GM23338 (cell line): ENCODE measurements at regions not wholly inside any gene's neighbourhood (a gene's known extent, or its start where the extent isn't known, plus 50 kb on each side); places are given as distances from the start of the nearest gene placed in this dataset.

Experiments used
- ATAC-seq: fragments of 200-7000 bp; cut with Tn5 transposase; 3 replicates; pipeline ENCODE4 v1.9.1; 2020
- DNase-seq: peaks from one replicate; pipeline ENCODE4 v3.0.0-alpha.2; 2015; ENCODE audit warnings: low spot score
- H2AFZ ChIP-seq: fragments of 200-600 bp; sonication (generic); 2 replicates; pipeline ENCODE4 v1.8.0; 2016; ENCODE audit warnings: antibody characterized with exemption, mild to moderate bottlenecking, moderate library complexity
- H3F3A ChIP-seq: fragments of 200-600 bp; sonication (generic); replicated peaks from 2 replicates; pipeline ENCODE4 v1.8.0; 2017; ENCODE audit warnings: antibody characterized with exemption, mixed run types, low read depth
- H3K27ac ChIP-seq: fragments of 200-600 bp; sonication (generic); 2 replicates; pipeline ENCODE4 v1.6.1; 2016; ENCODE audit warnings: low read depth
- H3K27me3 ChIP-seq: fragments of 200-600 bp; sonication (generic); 2 replicates; pipeline ENCODE4 v1.8.0; 2016; ENCODE audit warnings: mild to moderate bottlenecking, mixed run types, moderate library complexity; ENCODE audit not compliant: insufficient read depth
- H3K36me3 ChIP-seq: fragments of 200-600 bp; sonication (generic); 2 replicates; pipeline ENCODE4 v1.8.0; 2016; ENCODE audit warnings: mild to moderate bottlenecking; ENCODE audit not compliant: insufficient read depth
- H3K4me1 ChIP-seq: fragments of 200-600 bp; sonication (generic); 2 replicates; pipeline ENCODE4 v1.8.0; 2016; ENCODE audit warnings: mild to moderate bottlenecking, moderate library complexity; ENCODE audit not compliant: insufficient read depth
- H3K4me2 ChIP-seq: fragments of 200-600 bp; sonication (generic); 2 replicates; pipeline ENCODE4 v1.7.1; 2017; ENCODE audit warnings: mixed run types
- H3K4me3 ChIP-seq: fragments of 200-600 bp; sonication (generic); 2 replicates; pipeline ENCODE4 v1.6.1; 2016; ENCODE audit warnings: mixed run types
- H3K79me2 ChIP-seq: fragments of 200-600 bp; sonication (generic); replicated peaks from 2 replicates; pipeline ENCODE4 v1.8.0; 2017; ENCODE audit warnings: mild to moderate bottlenecking; ENCODE audit not compliant: insufficient read depth
- H3K9me2 ChIP-seq: fragments of 200-600 bp; sonication (generic); 2 replicates; pipeline ENCODE4 v1.8.0; 2017; ENCODE audit not compliant: insufficient read depth
- H4K20me1 ChIP-seq: fragments of 200-600 bp; sonication (generic); replicated peaks from 2 replicates; pipeline ENCODE4 v1.8.0; 2017; ENCODE audit warnings: mild to moderate bottlenecking; ENCODE audit not compliant: insufficient read depth
- H3K27ac Mint-ChIP-seq: 2 replicates; pipeline ENCODE4 v1.8.0; 2020; ENCODE audit warnings: inconsistent platforms, mild to moderate bottlenecking, moderate library complexity, mixed read lengths
- H3K27me3 Mint-ChIP-seq: 3 replicates; pipeline ENCODE4 v1.8.0; 2022; ENCODE audit warnings: low read depth, mild to moderate bottlenecking, moderate library complexity, mixed read lengths, inconsistent platforms; ENCODE audit not compliant: insufficient read depth, poor library complexity
- H3K36me3 Mint-ChIP-seq: 3 replicates; pipeline ENCODE4 v1.8.0; 2021; ENCODE audit warnings: low read depth, mild to moderate bottlenecking, inconsistent platforms, moderate library complexity, mixed read lengths
- H3K4me1 Mint-ChIP-seq: 3 replicates; pipeline ENCODE4 v1.8.0; 2020; ENCODE audit warnings: mild to moderate bottlenecking, inconsistent platforms, mixed read lengths
- H3K4me3 Mint-ChIP-seq: 3 replicates; pipeline ENCODE4 v1.8.0; 2021; ENCODE audit warnings: moderate library complexity, mild to moderate bottlenecking, inconsistent platforms, mixed read lengths
- H3K9me3 Mint-ChIP-seq: 3 replicates; pipeline ENCODE4 v1.8.0; 2020; ENCODE audit warnings: moderate library complexity, mild to moderate bottlenecking, inconsistent platforms, mixed read lengths
- CREB1 ChIP-seq: fragments of 250-450 bp; sonication (Bioruptor Pico); IDR thresholded peaks from 2 replicates; pipeline ENCODE4 v1.5.0; 2020; ENCODE audit warnings: low read depth, mild to moderate bottlenecking, moderate library complexity
- EZH2 ChIP-seq: fragments of 200-600 bp; sonication (generic); IDR thresholded peaks from one replicate; pipeline ENCODE4 v1.8.0; 2017; ENCODE audit warnings: antibody characterized with exemption, mild to moderate bottlenecking, low read depth; ENCODE audit not compliant: unreplicated experiment
- EZH2phosphoT487 ChIP-seq: fragments of 200-600 bp; sonication (generic); IDR thresholded peaks from one replicate; pipeline ENCODE4 v1.8.1; 2018; ENCODE audit warnings: antibody characterized with exemption; ENCODE audit not compliant: unreplicated experiment
- JUNB ChIP-seq: IDR thresholded peaks from one replicate; pipeline ENCODE4 v1.6.1; 2016; ENCODE audit warnings: antibody characterized with exemption; ENCODE audit not compliant: unreplicated experiment
- NANOG ChIP-seq: IDR thresholded peaks from 2 replicates; pipeline ENCODE4 v1.6.1; 2016; ENCODE audit warnings: antibody characterized with exemption, borderline replicate concordance
- STAT1 ChIP-seq: IDR thresholded peaks from one replicate; pipeline ENCODE4 v1.6.1; 2016; ENCODE audit warnings: antibody characterized with exemption; ENCODE audit not compliant: unreplicated experiment
- ZNF331 ChIP-seq: fragments of 250-450 bp; sonication (Bioruptor Pico); IDR thresholded peaks from 2 replicates; pipeline ENCODE4 v1.5.0; 2020; ENCODE audit warnings: low read depth, mild to moderate bottlenecking, moderate library complexity
- ZNF462 ChIP-seq: fragments of 250-450 bp; sonication (Bioruptor Pico); IDR thresholded peaks from 2 replicates; pipeline ENCODE4 v1.5.0; 2020; ENCODE audit warnings: mild to moderate bottlenecking, moderate library complexity
- TF ChIP-seq, protein P1 (sequence below), 2 experiments: fragments of 200-600 bp in 1 of 2; sonication (generic) in 1 of 2; conservative IDR thresholded peaks; 2 replicates each; pipeline versions ENCODE4 v1.5.1 to v1.6.1; 2016 to 2017; ENCODE audit warnings: antibody characterized with exemption in 2 of 2, low read depth in 2 of 2, mild to moderate bottlenecking in 2 of 2, moderate library complexity in 1 of 2

DNA sequence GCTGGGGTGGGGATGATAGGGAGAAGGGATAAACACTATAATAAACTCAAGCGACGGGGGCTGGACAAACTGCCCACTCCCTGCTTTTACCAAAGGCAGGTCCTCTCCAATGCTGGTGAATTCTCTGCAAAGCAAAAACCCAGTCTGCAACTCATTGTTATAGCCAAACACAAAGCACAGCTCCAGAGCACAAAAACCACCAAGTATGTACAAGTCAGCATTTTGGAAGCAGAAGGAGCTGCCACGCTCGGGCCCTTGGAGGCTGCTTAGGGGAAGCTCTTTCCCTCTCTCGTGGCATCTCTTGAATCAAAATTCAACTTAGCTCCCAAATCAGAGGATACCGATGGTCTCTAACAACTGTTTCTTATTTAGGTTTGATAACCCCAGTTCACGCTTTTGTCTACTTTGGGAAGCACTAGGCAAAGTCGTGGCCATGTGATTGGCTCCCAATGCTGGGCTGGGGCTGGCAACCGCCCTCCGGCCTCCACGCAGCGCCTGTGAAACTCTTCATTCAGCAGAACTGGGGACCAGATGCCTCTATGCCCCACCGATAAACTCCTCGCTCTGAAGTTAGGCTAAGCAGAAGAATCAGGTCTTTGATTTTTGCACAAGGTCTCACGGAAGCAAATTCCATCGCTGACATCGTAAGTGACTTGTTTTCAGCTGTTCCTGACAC lies 158.5 kb upstream of the FOXN3 start (continued):
- TF ChIP-seq ZNF462 (no peak), NANOG (no peak), CREB1 (no peak)

- H3K36me3 ChIP-seq = no peaks in the 10 kb centered on the region
- no peak overlapping the region for H3K4me3 ChIP-seq
- no peak overlapping the region for H3K27ac Mint-ChIP-seq
- H3K27ac ChIP-seq = no peak overlapping the region
- H3K27me3 ChIP-seq = no peaks in the 10 kb centered on the region
- H3K9me3 Mint-ChIP-seq = no peaks in the 10 kb centered on the region
- H3F3A ChIP-seq = peaks cover 11% of the 10 kb centered on the region; the same call in 1 of the 2 replicates
- H3K4me1 Mint-ChIP-seq = peaks cover 56% of the 10 kb centered on the region
- H3K4me2 ChIP-seq = 0 out of 2 replicates have a peak overlapping the region, but pooled peaks have one; percentile 67
- DNase-seq = no peak
- TF ChIP-seq, protein P1, sequence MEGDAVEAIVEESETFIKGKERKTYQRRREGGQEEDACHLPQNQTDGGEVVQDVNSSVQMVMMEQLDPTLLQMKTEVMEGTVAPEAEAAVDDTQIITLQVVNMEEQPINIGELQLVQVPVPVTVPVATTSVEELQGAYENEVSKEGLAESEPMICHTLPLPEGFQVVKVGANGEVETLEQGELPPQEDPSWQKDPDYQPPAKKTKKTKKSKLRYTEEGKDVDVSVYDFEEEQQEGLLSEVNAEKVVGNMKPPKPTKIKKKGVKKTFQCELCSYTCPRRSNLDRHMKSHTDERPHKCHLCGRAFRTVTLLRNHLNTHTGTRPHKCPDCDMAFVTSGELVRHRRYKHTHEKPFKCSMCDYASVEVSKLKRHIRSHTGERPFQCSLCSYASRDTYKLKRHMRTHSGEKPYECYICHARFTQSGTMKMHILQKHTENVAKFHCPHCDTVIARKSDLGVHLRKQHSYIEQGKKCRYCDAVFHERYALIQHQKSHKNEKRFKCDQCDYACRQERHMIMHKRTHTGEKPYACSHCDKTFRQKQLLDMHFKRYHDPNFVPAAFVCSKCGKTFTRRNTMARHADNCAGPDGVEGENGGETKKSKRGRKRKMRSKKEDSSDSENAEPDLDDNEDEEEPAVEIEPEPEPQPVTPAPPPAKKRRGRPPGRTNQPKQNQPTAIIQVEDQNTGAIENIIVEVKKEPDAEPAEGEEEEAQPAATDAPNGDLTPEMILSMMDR (conservative IDR thresholded peaks at IDR 0.05; ENCODE audit: low read depth in 2 of 2) = no peak
- TF ChIP-seq CREB1 (no peak), STAT1 (no peak), EZH2 (no peak), ZNF331 (CRISPR knock-in tag) (no peak), JUNB (no peak), EZH2phosphoT487 (no peak)
- H3K79me2 ChIP-seq = peaks cover 93% of the 10 kb centered on the region
- peaks cover 26% of the 10 kb centered on the region for H3K36me3 Mint-ChIP-seq
- 0 out of 2 replicates have a peak, but pooled peaks cover 14% of the 10 kb centered on the region for H4K20me1 ChIP-seq
- H3K4me3 Mint-ChIP-seq = no peak overlapping the region
- peaks cover 46% of the 10 kb centered on the region for H3K4me1 ChIP-seq
- H2AFZ ChIP-seq = no peak overlapping the region
- ATAC-seq = no peak
- peaks cover 6% of the 10 kb centered on the region for H3K27me3 Mint-ChIP-seq
- H3K9me2 ChIP-seq = no peaks in the 10 kb centered on the region
These were observed 157.4 kb upstream of the FOXN3 start for GRCh38 chr14:89574420-89574819.
